ENCODE measurements at regions not wholly inside any gene's neighbourhood (a gene's known extent, or its start where the extent isn't known, plus 50 kb on each side); places are given as distances from the start of the nearest gene placed in this dataset.
"Not testable (repeated sequence)": the region's sequence is repeated elsewhere in the genome, so short reads cannot be mapped to it uniquely, and the experiment has no call there.

GRCh38 chr20:43837856-43838702, 76.6 kb upstream of the TOX2 start:
- no peak for DNase-seq (ENCODE audit: low read depth in 2 of 2)

DNA sequence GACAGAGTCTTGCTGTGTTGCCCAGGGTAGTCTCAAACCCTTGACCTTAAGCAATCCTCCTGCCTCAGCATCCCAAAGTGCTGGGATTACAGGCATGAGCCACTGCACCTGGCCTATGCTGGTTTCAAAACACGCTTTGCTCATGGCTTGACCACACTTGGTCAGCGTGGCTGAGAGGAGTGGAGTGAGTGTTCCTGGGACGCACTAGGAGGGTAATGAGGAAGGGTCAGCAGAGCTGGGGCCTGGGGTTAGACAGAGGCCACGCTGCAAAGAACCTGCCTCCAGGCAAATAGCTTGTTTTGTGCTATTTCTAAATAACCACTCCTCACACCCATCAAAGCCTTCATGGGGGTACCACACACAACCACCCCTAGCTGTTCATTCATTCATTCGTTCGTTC, 77.9 kb upstream of the TOX2 start:
- no peak for DNase-seq (ENCODE audit: low read depth in 2 of 2)

DNA sequence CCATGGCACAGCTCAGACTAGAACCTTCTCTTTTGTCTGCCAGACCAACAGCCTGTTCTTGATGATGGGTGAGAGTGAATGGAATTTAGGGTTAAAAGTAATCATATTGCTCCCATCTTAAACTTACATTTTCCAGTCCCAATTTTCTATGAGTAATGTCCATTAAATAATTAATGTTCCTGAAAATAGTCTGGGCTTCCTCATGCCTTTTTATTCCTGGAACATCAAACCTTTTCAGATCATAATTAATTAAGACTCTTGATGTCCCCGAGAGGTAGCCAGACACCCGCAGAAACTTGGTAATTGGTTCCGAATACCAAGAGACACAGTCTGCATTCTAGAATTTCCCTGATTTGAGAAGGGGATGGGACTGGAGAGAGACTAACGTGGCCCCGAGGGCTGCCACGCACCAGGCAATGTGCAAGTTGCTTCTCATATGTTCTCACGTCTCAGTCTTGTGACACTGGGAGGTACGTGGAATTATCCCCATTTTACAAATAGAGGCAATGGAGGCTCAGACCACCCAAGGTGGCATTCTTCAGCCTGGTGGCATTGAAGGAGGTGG, 78.6 kb upstream of the TOX2 start:
- DNase-seq (ENCODE audit: low read depth in 2 of 2): no peak

- DNase-seq (ENCODE audit: low read depth in 2 of 2): no peak
These were observed 80.9 kb upstream of the TOX2 start for GRCh38 chr20:43833511-43834395.

DNA sequence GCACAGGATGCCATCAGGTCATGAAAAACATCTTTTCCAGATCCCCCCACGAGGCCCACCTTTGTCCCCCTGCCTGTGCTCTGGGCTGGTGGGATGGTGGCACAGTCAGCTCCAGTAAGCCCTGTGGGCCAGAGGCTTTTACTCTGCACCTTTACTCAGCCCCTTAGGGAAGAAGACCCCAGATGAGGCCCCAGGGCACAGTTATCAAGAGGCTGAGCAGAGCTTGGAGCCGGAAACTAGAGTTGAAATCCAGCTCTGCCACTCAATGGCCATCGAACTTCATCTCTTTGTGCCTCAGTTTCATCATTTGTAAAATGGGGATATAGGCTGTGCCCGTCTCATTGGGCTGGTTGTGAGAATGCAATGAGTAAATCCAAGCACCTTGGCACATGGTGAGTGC, 81.7 kb upstream of the TOX2 start:
- DNase-seq (ENCODE audit: low read depth in 2 of 2): no peak

GRCh38 chr20:43832096-43832816, 82.4 kb upstream of the TOX2 start:
- no peak for DNase-seq (ENCODE audit: low read depth in 2 of 2)

- no peak for DNase-seq (ENCODE audit: low read depth in 2 of 2)
These were observed 83.1 kb upstream of the TOX2 start for GRCh38 chr20:43831481-43832065.

DNA sequence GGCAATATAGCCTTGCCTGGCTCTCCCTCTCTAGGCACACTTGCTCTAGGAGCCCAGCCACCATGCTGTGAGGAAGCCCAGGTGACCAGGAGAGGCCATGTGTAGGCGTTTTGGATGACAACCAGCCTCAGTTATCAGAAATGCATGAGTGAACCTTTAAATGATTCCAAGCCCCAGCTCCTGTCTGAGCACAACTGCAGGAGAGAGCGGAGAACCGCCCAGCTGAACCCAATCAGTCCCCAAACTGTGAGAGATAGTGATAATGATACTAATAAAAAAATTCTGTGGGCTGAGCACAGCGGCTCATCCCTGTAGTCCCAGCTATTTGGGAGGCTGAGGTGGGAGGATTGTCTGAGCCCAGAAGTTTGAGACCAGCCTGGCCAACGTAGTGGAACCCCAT, 83.8 kb upstream of the TOX2 start:
- DNase-seq (ENCODE audit: low read depth in 2 of 2): no peak

DNA sequence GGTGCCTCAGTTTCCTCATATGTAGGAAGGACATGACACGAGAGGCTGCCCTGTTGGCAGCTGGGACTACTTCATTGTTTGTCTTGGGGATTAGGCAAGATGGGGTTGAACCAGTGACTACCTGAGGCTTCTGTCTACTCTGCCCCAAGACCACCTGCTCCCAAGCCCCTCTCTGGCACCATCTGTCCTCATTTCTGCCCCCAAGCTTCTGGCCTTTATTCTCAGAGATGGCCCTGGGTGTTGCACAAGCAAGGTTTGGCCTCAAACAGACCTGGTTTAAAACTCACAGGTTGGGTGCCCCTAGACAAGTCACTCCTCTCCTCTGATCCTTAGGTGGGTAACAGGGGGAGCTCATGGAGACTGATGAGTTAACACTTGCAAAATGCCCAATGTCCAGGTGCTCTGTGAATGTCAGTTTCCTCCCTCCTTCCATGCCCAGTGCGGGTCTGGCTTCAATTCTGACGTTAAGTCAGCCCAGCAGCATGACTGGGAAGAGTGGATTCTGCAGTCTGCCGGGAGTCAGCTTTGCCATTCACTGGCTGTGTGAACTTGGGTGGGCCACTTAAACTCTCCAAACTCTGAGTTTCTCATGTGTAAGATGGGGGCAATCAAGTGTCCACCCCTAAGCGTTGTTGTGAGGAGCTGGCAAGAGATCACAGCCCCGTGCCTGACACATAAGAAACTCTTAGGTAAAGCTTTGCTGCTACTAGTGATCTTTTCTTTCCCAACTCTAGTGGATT, 84.5 kb upstream of the TOX2 start:
- no peak for DNase-seq (ENCODE audit: low read depth in 2 of 2)

- no peak for DNase-seq (ENCODE audit: low read depth in 2 of 2)
These were observed 86.6 kb upstream of the TOX2 start for GRCh38 chr20:43827940-43828562.

GRCh38 chr20:43826943-43827342, 87.7 kb upstream of the TOX2 start:
- DNase-seq (ENCODE audit: low read depth in 2 of 2): not testable (repeated sequence)

DNA sequence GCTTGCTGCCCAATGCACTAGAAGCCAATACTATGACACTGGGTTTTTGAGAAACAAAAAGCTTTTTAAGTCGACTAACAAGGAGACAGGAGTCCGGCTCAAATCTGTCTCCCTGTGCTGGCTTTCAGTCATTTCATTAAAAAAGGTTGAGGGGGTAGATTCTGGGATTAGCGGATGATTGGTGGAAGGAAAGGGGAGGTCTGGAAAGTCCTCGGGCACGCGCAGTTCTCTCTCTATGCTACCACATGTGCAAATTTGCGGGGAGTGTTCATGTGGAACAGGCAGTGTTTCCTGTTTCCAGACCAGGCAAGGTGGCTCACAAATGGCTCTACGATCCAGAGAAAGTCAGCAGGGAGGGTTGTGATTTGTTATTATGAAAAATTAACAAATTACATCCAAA, 89.1 kb upstream of the TOX2 start:
- DNase-seq (ENCODE audit: low read depth in 2 of 2): no peak

GRCh38 chr20:43825051-43825402, 89.6 kb upstream of the TOX2 start:
- DNase-seq (ENCODE audit: low read depth in 2 of 2): no peak

DNA sequence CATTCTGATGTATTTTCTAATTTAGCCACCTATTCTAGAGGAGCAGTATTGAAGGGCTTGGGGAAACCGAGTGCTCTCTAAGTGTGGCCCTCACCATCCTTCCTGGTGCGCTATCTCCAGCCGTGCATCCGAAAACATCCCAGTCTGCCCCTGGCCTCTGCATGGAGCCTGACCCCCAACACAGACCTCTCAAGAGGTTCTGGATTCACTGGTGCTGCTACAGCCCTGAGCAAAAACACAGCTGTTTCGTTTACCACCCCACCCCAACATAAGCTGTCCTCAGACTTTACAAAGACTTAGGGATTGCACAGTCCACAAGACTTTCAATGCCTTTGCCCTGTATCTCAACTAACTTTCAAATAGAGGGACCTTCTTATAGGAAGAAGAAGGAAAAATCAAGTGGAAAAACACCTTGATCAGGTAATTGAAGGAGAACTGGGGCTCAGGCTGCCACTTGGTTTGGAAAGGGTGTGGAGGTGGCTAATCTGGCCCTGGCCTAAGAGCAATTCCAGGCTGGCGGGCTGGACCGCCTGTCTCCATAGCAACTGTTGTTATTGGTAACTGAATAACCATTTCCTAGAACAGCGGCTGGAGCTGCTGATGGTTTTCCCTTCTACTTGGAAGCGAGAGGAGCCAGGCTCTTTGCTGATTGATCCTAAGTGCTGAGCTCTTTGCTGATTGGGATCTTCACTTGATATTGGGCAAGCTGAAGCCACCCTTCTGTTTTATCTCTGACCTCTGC, 90.2 kb upstream of the TOX2 start:
- DNase-seq (ENCODE audit: low read depth in 2 of 2): no peak

DNA sequence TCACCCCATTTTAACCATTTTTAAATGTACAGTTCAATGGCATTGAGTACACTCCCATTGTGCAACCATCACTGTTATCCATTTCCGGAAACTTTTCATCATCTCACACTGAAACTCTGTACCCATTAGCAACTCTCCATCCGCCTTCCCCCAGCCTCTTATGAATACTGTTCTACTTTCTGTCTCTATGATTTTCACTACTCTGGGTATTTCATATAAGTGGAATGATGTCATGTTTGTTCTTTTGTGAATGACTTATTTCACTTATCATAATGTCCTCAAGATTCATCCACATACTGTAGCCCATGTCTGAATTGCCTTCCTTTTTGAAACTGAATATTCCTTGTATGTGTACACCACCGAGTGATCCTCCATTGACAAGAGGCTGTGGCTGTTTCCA, 92.9 kb upstream of the TOX2 start:
- DNase-seq (ENCODE audit: low read depth in 2 of 2): no peak

- DNase-seq (ENCODE audit: low read depth in 2 of 2): no peak
These were observed 93.8 kb upstream of the TOX2 start for GRCh38 chr20:43820731-43821330.

DNA sequence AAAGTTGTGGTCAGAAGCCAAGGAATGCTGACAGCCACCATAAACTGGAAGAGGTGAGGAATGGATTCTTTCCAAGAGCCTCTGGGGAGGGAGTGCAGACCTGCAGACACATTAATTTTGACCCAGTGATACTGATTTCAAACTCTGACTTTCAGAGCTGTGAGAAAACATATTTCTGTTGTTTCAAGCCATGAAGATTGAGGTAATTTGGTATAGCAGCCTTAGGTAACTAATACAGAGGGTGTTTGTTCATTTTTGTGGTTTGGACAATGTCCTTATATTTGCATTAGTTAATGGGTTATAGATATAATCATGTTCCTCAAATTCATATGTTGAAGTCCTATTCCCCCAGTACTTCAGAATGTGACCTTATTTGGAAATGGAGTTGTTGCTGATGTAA, 85.4 kb upstream of the GTSF1L start:
- DNase-seq (ENCODE audit: low read depth in 2 of 2): no peak

DNA sequence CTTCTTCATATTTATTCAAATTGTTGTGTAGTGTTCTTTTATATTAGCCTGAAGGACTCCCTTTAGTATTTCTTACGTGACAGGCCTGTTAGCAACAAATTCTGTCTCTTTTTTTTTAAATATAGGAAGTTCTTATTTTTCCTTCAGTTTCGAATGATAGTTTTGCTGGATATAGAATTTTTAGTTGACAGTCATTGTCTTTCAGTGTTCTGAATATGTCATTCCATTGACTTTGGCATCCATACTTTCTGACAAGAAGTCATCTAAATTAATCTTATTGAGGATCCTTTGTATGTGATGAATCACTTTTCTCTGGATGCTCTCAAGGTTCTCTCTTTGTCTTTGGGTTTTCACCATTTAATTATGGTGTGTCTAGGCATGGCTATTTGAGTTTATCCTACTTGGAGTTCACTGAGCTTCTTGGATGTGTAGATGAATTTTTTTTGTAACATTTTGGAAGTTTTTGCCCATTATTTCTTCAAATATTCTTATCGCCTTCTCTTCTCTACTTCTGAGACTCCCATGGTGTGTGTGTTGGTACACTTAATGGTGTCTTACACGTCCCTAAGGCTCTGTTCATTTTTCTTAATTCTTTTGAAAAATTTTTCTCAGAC, 82.5 kb upstream of the GTSF1L start:
- DNase-seq (ENCODE audit: low read depth in 2 of 2): no peak

DNA sequence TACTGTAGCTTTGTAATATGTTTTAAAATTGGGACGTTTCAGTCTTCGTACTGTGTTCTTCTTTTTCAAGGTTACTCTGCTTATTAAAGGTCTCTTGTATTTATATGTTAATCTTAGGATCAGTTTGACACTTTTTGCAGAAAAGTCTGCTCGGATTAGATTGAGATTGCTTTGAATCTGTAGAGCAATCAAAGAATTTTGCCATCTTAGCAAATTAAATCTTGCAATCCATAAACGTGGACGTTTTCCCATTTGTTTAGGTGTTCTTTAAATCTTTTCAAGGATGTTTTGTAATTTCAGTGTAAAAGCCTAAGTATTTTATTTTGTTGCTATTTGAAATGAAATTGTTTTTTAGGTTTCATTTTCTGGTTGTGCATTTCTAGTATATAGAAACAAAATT, 78.0 kb upstream of the GTSF1L start:
- DNase-seq (ENCODE audit: low read depth in 2 of 2): no peak
